Peyer's patch (tissue), 4 donors: ENCODE measurements at regions not wholly inside any gene's neighbourhood (a gene's known extent, or its start where the extent isn't known, plus 50 kb on each side); places are given as distances from the start of the nearest gene placed in this dataset.

Experiments
- CTCF ChIP-seq, 6 experiments: fragments of 450-650 bp in 4 of 6; fragments of 200-600 bp in 2 of 6; sonication (generic) in 1 of 6; IDR thresholded peaks; one replicate each; pipeline ENCODE4 v1.5.1; 2017 to 2019; ENCODE audit warnings: antibody characterized with exemption in 6 of 6, mild to moderate bottlenecking in 3 of 6, moderate library complexity in 1 of 6
- POLR2A ChIP-seq, 2 donors: fragments of 450-650 bp; IDR thresholded peaks; one replicate each; pipeline ENCODE4 v1.5.1; 2017; ENCODE audit warnings: antibody characterized with exemption in 2 of 2, mild to moderate bottlenecking in 2 of 2, moderate library complexity in 2 of 2

GRCh38 chr4:43458293-43458692 is 565.8 kb downstream of the GRXCR1 start:
- TF ChIP-seq CTCF (IDR thresholded peaks at IDR 0.05) (no peak), POLR2A (IDR thresholded peaks at IDR 0.05) (no peak)
